IMR-90 (cell line): ENCODE measurements at regions not wholly inside any gene's neighbourhood (a gene's known extent, or its start where the extent isn't known, plus 50 kb on each side); places are given as distances from the start of the nearest gene placed in this dataset.
"Not testable (repeated sequence)": the region's sequence is repeated elsewhere in the genome, so short reads cannot be mapped to it uniquely, and the experiment has no call there.

Source experiments
- ATAC-seq: fragments of 200-7000 bp; cut with Tn5 transposase; 2 replicates; pipeline ENCODE4 v1.9.1; 2020; ENCODE audit warnings: low read depth, mild to moderate bottlenecking, moderate library complexity
- BruUV-seq: library from RNA; stranded (reverse); fragments of 400-500 nt; replicated peaks from 2 replicates; lab custom pipeline; 2021; lab: Mats Ljungman, UMichigan
- CTCF ChIA-PET: fragments of 300-600 bp; formaldehyde crosslinking; extraction: SDS; loops from one replicate; lab custom pipeline; 2021; ENCODE audit warnings: antibody characterized with exemption; lab: Yijun Ruan, JAX
- POLR2A ChIA-PET: fragments of 300-600 bp; sonication (Branson Sonifier 250); formaldehyde crosslinking; loops from one replicate; lab custom pipeline; 2022; ENCODE audit warnings: antibody characterized with exemption; ENCODE audit not compliant: unreplicated experiment; lab: Charles Lee
- DNase-seq: peaks from one replicate; pipeline ENCODE4 v3.0.0; 2013
- H2AFZ ChIP-seq: replicated peaks from 2 replicates; pipeline ENCODE3; 2013; ENCODE audit warnings: low read length, mild to moderate bottlenecking; ENCODE audit not compliant: poor library complexity
- H2AK5ac ChIP-seq: 2 replicates; pipeline ENCODE4 v1.6.1; 2013; ENCODE audit warnings: low read depth, low read length, inconsistent platforms
- H2AK9ac ChIP-seq: replicated peaks from 2 replicates; pipeline ENCODE3; 2013; ENCODE audit warnings: mild to moderate bottlenecking, low read depth, low read length, moderate library complexity; ENCODE audit not compliant: poor library complexity
- H2BK120ac ChIP-seq: 2 replicates; pipeline ENCODE4 v1.6.1; 2013; ENCODE audit warnings: low read depth, low read length, inconsistent platforms
- H2BK15ac ChIP-seq: 3 replicates; pipeline ENCODE4 v1.6.1; 2013; ENCODE audit warnings: low read depth, low read length, inconsistent platforms
- H2BK20ac ChIP-seq: 2 replicates; pipeline ENCODE4 v1.6.1; 2013; ENCODE audit warnings: low read depth, mild to moderate bottlenecking, inconsistent platforms, low read length, moderate library complexity
- H2BK5ac ChIP-seq: 2 replicates; pipeline ENCODE4 v1.6.1; 2013; ENCODE audit warnings: mild to moderate bottlenecking, low read depth, low read length, inconsistent platforms; ENCODE audit not compliant: poor library complexity, severe bottlenecking
- H3K14ac ChIP-seq: replicated peaks from 2 replicates; pipeline ENCODE4 v1.6.1; 2013; ENCODE audit warnings: low read depth, low read length, inconsistent platforms
- H3K18ac ChIP-seq: 2 replicates; pipeline ENCODE4 v1.6.1; 2013; ENCODE audit warnings: low read depth, low read length, control low read depth
- H3K23ac ChIP-seq: 2 replicates; pipeline ENCODE4 v1.6.1; 2013; ENCODE audit warnings: low read depth, low read length, inconsistent platforms
- H3K27ac ChIP-seq: 2 replicates; pipeline ENCODE4 v1.5.1; 2013; ENCODE audit warnings: mild to moderate bottlenecking, control low read depth, low read length; ENCODE audit not compliant: insufficient read depth
- H3K27me3 ChIP-seq: 2 replicates; pipeline ENCODE4 v1.6.1; 2013; ENCODE audit warnings: low read length; ENCODE audit not compliant: control insufficient read depth, insufficient read depth
- H3K36me3 ChIP-seq: 2 replicates; pipeline ENCODE4 v1.6.1; 2013; ENCODE audit warnings: low read length, mixed read lengths; ENCODE audit not compliant: control insufficient read depth, insufficient read depth
- H3K4ac ChIP-seq: 2 replicates; pipeline ENCODE4 v1.6.1; 2013; ENCODE audit warnings: low read depth, low read length, inconsistent platforms
- H3K4me1 ChIP-seq: 2 replicates; pipeline ENCODE4 v1.6.1; 2013; ENCODE audit warnings: low read length, mixed read lengths; ENCODE audit not compliant: control insufficient read depth, insufficient read depth
- H3K4me2 ChIP-seq: 2 replicates; pipeline ENCODE4 v1.6.1; 2013; ENCODE audit warnings: low read depth, mild to moderate bottlenecking, control low read depth, low read length, moderate library complexity
- H3K4me3 ChIP-seq: 2 replicates; pipeline ENCODE4 v1.5.1; 2013; ENCODE audit warnings: low read depth, mild to moderate bottlenecking, control low read depth, low read length, moderate library complexity; ENCODE audit not compliant: insufficient read depth
- H3K56ac ChIP-seq: 2 replicates; pipeline ENCODE4 v1.6.1; 2013; ENCODE audit warnings: low read length, inconsistent platforms; ENCODE audit not compliant: insufficient read depth; ENCODE audit errors: extremely low read depth
- H3K79me1 ChIP-seq, 2 experiments: 2 replicates each; pipeline ENCODE4 v1.6.1; 2013; ENCODE audit warnings: low read length in 2 of 2, inconsistent platforms in 1 of 2, low read depth in 1 of 2
- H3K9ac ChIP-seq: 2 replicates; pipeline ENCODE4 v1.6.1; 2013; ENCODE audit warnings: low read depth, low read length, control low read depth
- H3K9me1 ChIP-seq: 2 replicates; pipeline ENCODE4 v1.6.1; 2013; ENCODE audit warnings: low read length, inconsistent platforms; ENCODE audit not compliant: insufficient read depth
- H3K9me3 ChIP-seq: 2 replicates; pipeline ENCODE4 v1.6.1; 2013; ENCODE audit warnings: low read length; ENCODE audit not compliant: control insufficient read depth, insufficient read depth
- H4K20me1 ChIP-seq: 2 replicates; pipeline ENCODE4 v1.6.1; 2013; ENCODE audit warnings: low read length, inconsistent platforms; ENCODE audit not compliant: insufficient read depth
- H4K5ac ChIP-seq: 2 replicates; pipeline ENCODE4 v1.6.1; 2013; ENCODE audit warnings: mild to moderate bottlenecking, low read depth, low read length, control low read depth
- H4K8ac ChIP-seq, 2 experiments: 2 replicates each; pipeline ENCODE4 v1.6.1; 2013; ENCODE audit warnings: low read depth in 2 of 2, low read length in 2 of 2, control low read depth in 1 of 2, inconsistent platforms in 1 of 2
- H4K91ac ChIP-seq: 2 replicates; pipeline ENCODE4 v1.6.1; 2013; ENCODE audit warnings: low read depth, low read length, inconsistent platforms; ENCODE audit not compliant: insufficient read depth
- CHD1 ChIP-seq: IDR thresholded peaks from 2 replicates; pipeline ENCODE4 v1.6.1; 2012; ENCODE audit warnings: low read depth, low read length, improper control_type of control experiment
- MAFK ChIP-seq: IDR thresholded peaks from 2 replicates; pipeline ENCODE4 v1.6.1; 2012; ENCODE audit warnings: low read depth, low read length, improper control_type of control experiment
- MAZ ChIP-seq: IDR thresholded peaks from 2 replicates; pipeline ENCODE4 v1.6.1; 2012; ENCODE audit warnings: low read depth, mild to moderate bottlenecking, low read length, improper control_type of control experiment, moderate library complexity, borderline replicate concordance
- whole genome bisulfite sequencing, 2 experiments: methylation state at CpG; one replicate each; pipeline versions ENCODE4 v1.1.5 to v1.1.7; 2013; ENCODE audit warnings: missing lambda C conversion rate in 2 of 2; ENCODE audit not compliant: insufficient read length in 1 of 2; ENCODE audit errors: extremely low coverage in 2 of 2; 5-methylcytosine and 5-hydroxymethylcytosine counted together
- dilution Hi-C: fragments of 300-500 bp; cut with HindIII; formaldehyde crosslinking; loops from one replicate; pipeline ENCODE4 v1.14.3; 2018; ENCODE audit warnings: low sequenced_read_pairs; ENCODE audit not compliant: unreplicated experiment
- in situ Hi-C: fragments of 300-500 bp; cut with MboI; formaldehyde crosslinking; loops from 3 replicates; pipeline ENCODE4 v1.14.3; 2019; ENCODE audit warnings: low sequenced_read_pairs, inconsistent platforms, mixed read lengths
- intact Hi-C: fragments of 100-400 bp; cut with micrococcal nuclease; formaldehyde crosslinking; loops from 2 replicates; pipeline ENCODE4 v1.10.0; 2022

DNA sequence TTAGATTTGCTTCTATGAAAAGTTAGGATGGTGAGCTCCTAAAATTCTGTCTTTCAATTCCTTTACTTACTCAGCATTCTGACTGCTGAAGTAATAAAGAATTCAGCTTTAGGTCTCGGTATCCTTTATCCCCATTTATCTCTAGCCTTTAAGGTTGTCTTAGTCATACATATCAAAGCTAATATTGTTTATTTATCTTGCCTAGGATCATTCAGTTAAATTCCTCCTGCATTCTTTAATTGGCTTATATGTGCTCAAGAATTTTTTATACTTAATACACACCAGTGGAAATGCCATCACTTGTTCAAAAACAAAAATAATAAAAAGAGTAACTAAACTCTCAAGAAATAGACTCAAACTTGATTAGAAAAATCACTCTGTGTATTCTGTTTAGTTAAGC, 507.0 kb downstream of the ZPLD1 start:
- Histone ChIP-seq H3K4me1 (no peaks in the 10 kb centered on the region), H3K14ac (no peak overlapping the region), H3K4me2 (no peak overlapping the region), H3K9ac (no peak overlapping the region), H3K56ac (no peak overlapping the region), H3K79me1 (no peaks in the 10 kb centered on the region), H3K36me3 (no peaks in the 10 kb centered on the region), H3K4me3 (no peak overlapping the region), H2AK9ac (no peak overlapping the region), H3K9me1 (no peaks in the 10 kb centered on the region), H3K4ac (no peak overlapping the region), H3K18ac (no peak overlapping the region), H4K8ac (no peak overlapping the region), H3K27me3 (no peaks in the 10 kb centered on the region), H2BK120ac (no peak overlapping the region), H4K20me1 (no peaks in the 10 kb centered on the region), H3K27ac (no peak overlapping the region), H2AFZ (no peak overlapping the region), H2BK15ac (no peak overlapping the region), H2BK20ac (no peak overlapping the region), H4K91ac (no peak overlapping the region), H2BK5ac (no peak overlapping the region), H3K9me3 (no peaks in the 10 kb centered on the region), H4K5ac (no peak overlapping the region), H3K23ac (no peak overlapping the region), H2AK5ac (no peak overlapping the region)
- ATAC-seq (no peak), DNase-seq (no peak)
- no CpG with 5 or more reads among the region's 1 CpG for WGBS, 2 experiments
- no peak for TF ChIP-seq CHD1
- no peak for TF ChIP-seq MAZ
- no peak for TF ChIP-seq MAFK
- dilution Hi-C loops: no loop called here
- intact Hi-C loops: no loop called here
- BruUV-seq: no TSS peak
- in situ Hi-C loops: no loop called here
- POLR2A ChIA-PET: no interaction called here
- CTCF ChIA-PET: no interaction called here

DNA sequence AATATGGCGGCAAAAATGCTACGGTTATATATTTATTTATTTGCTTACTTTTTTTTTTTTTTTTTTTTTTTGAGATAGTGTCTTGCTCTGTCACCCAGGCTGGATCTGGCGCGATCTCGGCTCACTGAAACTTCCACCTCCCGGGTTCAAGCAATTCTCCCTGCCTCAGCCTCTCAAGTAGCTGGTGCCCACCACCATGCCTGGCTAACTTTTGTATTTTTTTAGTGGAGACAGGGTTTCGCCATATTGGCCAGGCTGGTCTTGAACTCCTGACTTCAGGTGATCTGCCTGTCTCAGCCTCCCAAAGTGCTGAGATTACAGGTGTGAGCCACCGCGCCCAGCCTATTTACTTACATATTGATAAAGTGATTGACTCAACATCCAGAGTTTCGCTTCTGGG, 511.6 kb downstream of the ZPLD1 start:
- ATAC-seq, BruUV-seq, DNase-seq: not testable (repeated sequence)

More for the DNA sequence above, 511.6 kb downstream of the ZPLD1 start:
- H2AFZ ChIP-seq, H3K27ac ChIP-seq, H3K36me3 ChIP-seq, H4K20me1 ChIP-seq, CTCF ChIA-PET, H2BK5ac ChIP-seq, H2BK120ac ChIP-seq, H3K27me3 ChIP-seq, H3K56ac ChIP-seq, H4K8ac ChIP-seq, H4K91ac ChIP-seq, intact Hi-C loops, H2AK5ac ChIP-seq, H3K23ac ChIP-seq, H3K9ac ChIP-seq, H4K5ac ChIP-seq, H2BK15ac ChIP-seq, POLR2A ChIA-PET, H3K9me3 ChIP-seq, H3K4ac ChIP-seq, dilution Hi-C loops, H2AK9ac ChIP-seq, H3K18ac ChIP-seq, H3K4me3 ChIP-seq, H3K4me2 ChIP-seq, H3K14ac ChIP-seq, H2BK20ac ChIP-seq, H3K79me1 ChIP-seq, H3K9me1 ChIP-seq, H3K4me1 ChIP-seq, in situ Hi-C loops: not testable (repeated sequence)
- no CpG with 5 or more reads among the region's 10 CpGs for WGBS, 2 experiments
